ENCODE measurements at regions not wholly inside any gene's neighbourhood (a gene's known extent, or its start where the extent isn't known, plus 50 kb on each side); places are given as distances from the start of the nearest gene placed in this dataset.

DNA sequence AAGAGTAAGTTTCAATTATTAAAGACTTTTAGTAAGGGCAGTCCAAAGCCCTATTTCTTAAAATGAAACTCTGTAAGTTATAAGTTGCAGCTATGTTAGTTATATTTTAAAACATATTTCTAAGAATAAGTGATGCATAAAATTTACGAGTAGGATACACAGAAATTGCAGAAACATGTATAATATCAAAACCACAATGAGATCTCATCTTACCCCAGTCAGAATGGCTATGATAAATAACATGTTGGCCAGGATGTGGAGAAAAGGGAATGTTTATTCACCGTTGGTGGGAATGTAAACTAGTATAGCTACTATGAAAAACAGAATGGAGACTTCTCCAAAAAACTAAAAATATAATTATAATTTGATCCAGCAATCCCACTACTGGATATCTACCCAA lies 201.2 kb downstream of the CBLN2 start:
- DNase-seq, result no peak

DNA sequence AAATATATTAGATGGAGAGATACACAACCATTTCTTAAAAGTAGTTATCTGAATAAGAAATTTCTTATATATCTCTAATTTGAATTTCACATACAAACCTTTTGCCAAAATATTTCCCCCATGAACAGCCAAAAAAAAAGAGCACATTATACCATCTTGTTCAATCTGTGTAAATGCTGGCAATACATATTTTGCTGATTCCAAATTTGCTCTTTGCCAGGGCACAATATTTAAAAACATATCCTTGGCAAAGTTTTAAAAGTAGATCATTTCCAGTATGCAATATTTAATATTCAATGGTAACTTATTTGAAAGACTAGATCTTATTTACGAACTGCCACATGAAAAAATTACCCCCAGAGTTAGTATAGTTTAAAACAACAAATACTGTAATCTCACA lies 204.2 kb downstream of the CBLN2 start:
- DNase-seq, result no peak

DNA sequence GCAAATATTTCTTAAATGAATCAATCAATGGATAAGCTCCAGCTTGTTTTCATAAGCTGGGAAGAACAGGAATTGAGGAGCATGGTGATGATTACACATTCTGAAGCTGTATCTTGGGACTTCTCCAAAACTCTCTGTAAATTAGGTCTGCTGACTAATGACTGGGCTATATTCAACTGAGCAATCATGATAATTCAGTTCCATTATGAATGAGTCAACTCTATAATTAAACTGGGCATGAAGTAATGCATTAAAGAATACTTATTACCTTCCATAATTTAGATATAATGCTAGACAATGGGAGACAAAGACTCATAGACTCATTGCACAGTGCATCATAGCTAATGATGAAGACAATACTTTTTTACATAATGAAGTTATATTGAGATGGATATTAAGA lies 207.4 kb downstream of the CBLN2 start:
- no peak for DNase-seq

DNA sequence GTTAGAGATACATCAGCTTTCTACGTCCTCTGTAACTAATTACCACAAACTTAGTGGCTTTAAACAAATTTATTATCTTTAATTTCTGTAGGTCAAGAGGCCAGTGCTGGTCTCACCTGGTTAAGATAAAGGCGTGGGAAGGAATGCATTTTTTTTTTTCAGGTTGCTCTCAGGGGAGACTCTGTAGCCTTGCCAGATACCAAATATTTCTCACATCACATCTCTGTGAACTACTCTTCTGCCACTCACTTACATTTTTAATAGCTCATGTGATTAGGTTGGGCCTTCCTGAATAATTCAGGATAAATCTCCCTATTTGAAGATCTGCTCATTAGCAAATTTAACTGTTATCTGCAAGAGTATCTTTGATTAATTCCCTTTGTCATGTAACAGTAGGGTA lies 214.6 kb downstream of the CBLN2 start:
- DNase-seq, result no peak

DNA sequence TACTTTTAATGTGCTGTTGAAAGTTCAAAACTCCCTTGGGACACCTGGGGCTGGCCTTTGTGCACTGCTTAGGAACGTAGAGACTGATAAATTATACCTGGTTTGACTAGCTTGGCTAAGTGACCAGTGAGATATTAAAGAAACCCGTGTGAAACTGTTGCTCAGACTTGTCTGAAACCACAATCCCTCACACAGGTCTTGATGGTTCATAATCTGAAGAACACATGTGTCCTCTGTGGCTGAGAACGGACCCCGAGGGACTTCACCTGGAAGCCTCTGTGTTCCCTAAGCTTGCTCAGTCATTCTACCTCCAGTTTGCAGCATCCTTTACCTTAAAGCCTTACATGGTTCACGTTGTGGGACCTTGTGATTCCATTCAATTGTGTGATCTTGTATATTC lies 218.8 kb downstream of the CBLN2 start:
- no peak for DNase-seq

DNA sequence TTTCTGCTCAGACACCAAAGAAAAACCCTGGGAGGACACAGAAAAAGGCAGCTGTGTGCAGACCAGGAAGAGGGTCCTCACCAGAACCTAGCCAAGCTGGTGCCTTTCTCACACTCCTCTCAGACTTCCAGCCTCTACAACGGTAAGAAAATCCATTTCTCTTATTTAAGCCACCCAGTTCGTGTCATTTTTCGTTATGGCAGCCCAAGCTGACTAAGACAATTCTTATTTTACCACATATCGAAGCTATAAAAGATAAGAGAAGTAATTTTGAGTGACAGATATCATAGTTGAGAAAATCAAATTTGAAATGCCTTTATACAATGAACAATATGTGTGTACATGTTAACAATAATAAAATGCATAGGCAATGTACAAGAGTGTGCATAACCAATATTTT lies 219.5 kb downstream of the CBLN2 start:
- DNase-seq, result no peak

DNA sequence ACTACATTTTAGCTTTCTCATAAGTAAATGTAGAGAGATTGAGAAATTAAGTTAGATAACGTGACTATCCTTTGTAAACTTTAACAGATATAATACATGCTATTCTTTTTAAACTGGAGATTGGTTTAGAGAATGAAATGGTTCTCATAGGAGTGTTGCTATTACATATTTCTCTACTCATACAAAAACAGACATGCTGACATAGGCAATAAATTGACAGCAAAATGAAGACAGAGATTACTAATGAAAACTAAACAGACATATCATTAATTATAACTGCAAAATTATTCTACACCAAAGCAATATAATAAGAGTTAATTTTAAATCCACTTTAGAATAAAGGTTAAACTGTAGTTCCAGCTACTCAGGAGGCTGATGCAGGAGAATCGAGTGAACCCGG lies 227.6 kb downstream of the CBLN2 start:
- no peak for DNase-seq

DNA sequence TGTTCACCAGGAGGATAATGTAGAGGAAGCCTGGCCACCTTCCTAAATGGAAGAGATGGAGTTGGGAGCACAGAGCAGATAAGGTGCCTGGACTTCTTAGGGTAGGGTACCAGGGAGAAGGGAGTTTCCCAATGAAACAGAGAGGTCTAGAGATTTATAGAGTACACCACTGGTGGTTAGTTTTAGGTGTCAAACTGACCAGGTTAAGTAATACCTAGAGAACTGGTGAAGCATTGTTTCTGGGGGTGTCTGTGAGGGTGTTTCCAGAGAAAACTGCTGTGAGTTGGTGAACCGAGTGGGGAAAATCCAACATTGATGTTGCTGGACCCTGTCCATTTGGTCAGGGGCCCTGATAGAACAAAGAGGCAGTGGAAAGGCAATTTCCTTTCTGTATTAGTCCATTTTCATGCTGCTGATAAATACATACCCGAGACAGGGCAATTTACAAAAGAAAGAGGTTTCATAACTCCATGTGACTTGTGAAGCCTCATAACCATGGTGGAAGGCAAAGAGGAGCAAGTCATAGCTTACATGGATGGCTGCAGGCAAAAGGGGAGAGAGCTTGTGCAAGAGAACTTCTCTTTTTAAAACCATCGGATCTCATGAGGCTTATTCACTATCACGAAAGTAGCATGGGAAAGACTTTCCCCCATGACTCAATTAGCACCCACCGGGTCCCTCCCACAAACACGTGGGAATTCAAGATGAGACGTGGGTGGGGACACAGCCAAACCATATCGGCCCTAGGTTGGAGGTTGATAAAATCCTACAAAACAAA lies 260.8 kb downstream of the CBLN2 start:
- DNase-seq, result no peak

DNA sequence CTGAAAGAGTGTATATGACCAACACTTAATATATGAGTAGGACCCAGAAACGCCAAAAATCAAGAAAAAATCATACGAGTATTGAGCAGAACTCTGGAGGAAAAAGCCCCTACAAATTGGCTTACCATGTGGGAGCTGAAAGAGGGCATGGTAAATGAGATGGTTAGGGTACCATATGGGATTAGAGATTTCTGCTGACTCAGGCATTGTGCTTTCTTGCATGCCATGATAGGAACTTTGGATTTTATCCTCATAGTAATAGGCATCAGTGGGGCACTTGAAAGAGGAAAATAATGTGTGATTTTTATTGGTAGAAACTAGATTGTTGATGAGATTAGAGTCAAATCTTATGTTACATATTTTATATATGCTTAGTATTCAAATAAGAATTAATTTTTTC lies 271.1 kb downstream of the CBLN2 start:
- no peak for DNase-seq

DNA sequence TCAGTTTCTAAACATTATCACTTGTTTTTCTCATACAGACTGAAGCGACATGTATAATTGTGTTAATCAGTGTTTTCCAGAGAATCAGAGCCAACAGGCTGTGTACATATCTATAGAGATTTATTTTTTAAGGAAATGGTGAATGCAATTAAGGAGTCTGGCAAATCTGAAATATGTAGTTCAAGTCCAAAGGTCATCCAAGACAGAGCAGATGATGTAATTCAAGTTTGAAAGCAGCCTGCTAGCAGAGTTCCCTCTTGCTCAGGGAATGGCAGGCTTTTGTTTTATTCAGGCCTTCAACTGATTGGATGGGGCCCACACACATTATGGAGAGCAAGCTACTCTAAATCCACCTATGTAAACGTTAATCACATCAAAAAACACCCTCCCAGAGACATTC lies 282.6 kb downstream of the CBLN2 start:
- DNase-seq, result no peak

DNA sequence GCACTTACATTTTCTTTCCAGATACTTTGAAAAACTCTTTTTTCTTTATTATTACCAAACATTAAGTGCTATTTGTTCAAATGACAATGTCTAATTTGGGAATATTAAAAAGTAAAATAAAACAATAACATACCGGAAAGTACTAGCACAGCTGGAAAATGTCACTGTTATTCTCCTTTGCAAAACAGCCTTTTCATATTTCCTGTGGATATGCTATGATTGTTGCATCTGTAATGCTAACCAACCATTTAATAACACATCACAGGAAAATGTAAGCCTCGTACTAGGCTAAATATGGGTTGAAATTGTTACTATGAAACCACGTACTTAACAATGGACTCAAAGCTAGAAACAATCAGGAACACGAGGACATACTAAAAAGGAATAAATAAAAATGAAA lies 298.1 kb downstream of the CBLN2 start:
- DNase-seq, result no peak

DNA sequence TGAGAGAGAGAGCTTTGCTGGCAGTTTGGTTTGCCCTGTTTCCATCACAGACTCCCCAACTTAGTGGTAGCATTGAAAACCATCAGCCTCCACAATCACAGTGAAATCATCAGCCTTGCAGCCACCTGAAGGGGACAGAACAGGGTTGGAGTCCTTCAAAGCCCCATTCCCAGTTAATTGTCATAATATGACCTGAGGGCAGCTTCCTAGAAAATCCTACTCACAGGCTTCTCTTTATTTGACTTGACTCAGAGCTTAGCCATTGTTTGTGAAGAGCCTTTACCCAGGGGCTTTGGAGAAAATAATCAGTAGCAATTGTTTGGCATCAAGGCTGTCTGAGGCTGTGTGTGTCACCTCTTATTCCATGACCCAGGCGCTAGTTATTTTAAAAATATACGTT lies 308.7 kb downstream of the CBLN2 start:
- no peak for DNase-seq

DNA sequence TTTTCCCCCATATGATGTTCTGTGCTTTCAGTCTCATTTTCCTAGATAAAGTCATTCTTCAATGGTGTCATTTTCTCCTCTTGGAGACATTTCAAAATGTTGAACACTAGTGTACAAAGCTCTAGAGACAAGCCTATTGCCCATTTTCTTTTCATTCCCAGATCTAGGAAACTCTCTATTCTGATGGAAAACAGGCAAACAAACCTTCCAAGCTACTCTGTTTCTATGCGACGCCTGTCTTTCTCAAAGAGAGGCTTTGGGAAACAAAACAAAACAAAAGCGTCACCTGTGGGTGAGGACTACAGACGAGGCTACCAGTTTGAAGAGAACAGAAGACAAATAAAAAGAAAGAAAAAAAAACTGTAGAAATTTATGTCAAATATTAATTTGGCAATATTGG lies 311.0 kb downstream of the CBLN2 start:
- DNase-seq, result no peak

DNA sequence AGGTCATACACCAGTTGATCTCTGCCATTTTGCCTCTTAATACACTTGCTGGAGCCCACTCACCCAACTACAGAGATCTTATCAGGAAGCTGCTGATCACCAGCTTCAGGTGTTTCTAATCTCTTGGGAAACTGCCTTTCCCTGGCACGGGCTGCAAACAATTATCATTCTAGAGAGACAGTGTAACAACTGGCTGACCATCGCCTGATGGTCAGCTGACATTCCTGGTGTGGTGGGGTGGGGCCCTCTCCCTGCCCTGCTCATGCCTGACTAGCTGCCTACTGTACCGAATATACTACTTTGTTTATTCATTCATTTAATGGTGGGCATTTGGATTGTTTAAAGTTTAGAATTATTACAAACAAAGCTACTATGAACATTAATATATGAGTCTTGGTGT lies 311.5 kb downstream of the CBLN2 start:
- DNase-seq, result no peak

DNA sequence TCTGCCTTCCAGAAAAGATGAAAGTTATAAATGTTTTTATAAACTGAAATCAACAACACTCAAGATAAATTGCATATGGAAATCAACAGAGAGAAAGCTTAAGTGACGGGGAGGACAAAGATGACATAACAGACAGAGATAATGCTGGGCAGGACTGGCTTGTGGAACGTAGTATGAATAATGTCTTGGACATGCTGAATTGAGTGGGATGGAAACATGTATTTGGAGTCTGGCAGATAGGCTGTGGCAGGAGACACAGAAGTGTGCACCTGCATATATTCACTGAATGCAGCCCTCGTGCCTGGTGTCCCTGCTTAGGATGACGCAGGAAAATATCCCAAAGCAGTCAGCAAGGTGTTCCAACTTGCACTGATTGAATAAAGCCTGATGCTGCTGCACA lies 318.2 kb downstream of the CBLN2 start:
- DNase-seq, result no peak

DNA sequence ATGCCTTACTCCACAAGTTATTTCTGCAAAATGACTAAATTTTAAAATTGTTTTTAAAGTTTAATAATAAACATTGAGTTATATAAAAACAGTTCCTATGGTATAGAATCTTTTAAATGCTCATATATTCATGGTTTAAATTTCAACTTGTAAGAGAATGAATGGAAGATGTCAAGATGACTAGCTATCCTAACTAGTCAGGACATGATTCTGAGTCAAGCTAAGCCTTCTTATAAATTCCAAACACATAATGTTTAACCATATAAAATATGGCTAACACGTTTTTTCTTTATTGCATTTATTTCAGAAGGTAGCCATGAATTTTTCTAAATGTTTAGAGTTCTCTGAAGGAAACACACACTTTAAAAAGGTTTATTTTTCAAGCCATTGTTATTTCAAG lies 320.4 kb downstream of the CBLN2 start:
- no peak for DNase-seq

DNA sequence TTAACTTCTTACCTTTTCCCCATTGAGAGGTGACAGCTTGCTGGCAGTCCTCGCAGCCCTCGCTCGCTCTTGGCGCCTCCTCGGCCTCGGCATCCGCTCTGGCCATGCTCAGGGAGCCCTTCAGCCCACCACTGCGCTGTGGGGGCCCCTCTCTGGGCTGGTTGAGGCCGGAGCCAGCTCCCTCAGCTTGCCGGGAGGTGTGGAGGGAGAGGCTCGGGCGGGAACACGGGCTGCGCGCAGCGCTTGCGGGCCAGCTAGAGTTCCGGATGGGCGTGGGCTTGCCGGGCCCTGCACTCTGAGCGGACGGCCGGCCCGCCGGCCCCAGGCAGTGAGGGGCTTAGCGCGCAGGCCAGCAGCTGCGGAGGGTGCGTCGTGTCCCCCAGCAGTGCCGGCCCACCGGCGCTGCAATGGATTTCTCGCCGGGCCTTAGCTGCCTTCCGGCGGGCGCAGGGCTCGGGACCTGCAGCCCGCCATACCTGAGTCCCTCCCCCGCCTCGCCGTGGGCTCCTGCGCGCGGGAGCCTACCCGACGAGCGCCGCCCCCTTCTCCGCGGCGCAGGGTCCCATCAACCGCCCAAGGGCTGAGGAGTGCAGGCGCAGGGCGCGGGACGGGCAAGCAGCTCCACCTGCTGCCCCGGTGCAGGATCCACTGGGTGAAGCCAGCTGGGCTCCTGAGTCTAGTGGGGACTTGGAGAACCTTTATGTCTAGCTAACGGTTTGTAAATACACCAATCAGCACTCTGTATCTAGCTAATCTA lies 335.0 kb downstream of the CBLN2 start:
- DNase-seq, result no peak

DNA sequence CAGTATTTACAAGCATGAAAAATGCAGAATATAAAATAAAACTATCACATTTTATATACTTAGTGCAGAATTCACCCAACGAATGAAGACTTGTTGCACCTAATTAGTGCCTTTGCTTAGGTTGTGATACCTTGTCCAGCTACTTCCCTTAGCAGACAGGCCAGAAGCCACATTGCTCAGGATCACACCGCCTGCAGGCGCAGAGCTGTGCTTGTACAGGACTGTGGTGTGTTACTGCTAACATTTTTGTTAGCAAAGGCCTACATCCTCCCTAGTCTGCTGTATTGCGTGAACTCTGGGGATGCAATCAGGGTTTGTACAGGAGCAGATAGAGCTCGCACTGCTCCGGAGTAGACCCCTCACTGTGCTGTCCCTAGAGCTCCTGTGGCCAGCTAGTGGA lies 336.9 kb downstream of the CBLN2 start:
- DNase-seq, result no peak

DNA sequence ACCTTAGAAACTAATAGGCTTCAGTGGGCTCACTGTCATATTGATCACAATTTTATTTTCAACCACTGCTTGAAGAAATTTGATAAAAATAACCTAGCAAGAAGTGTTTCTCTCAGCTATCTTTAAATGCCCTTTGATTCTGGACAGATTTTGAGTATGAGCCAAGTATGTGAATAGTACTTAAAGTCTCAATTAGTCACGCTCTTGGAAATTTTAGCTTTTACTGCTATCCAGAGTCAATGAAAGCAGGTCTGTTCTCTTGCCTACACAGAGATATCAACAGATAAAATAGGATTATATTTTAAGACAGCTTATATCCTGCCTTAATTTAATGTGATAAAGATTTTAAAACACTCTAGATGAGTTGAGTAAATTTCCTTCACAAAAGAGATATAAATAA lies 337.3 kb downstream of the CBLN2 start:
- no peak for DNase-seq

DNA sequence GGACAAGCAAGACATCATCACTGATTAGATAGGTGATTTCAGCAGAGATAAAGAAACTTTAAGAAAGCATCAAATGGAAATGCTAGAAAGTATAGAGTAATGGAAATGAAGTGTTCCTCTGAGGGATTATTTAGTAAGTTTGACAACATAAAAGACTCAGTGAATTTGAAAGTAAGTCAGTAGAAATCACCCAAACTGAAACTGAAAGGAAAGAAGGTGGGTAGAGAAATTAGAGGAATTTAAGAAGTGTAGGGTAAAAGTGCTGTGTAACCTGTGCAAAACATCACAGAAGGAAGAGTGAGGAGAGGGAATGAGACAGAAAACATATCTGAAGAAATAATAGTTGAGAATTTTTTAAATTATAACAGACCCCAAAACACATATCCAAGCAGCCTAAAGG lies 343.1 kb downstream of the CBLN2 start:
- DNase-seq, result no peak

DNA sequence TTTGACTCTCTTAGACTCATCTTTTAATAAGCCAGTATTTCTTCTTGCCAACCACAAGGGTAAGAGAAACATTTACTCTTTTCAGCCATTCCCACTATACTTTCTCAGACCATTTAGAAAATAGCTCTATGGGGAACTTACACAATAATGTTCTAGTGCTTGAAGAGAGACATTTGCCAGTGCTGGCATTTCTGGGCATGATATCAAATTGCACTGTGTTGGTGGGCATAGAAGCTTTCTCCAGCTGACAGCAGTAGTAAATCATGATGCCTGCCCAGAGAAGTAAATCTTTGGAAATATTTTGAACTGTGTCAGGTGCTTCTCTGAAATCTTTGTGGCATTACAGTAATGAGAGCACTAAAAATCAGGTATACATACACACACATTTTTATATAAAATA lies 346.6 kb downstream of the CBLN2 start:
- no peak for DNase-seq

DNA sequence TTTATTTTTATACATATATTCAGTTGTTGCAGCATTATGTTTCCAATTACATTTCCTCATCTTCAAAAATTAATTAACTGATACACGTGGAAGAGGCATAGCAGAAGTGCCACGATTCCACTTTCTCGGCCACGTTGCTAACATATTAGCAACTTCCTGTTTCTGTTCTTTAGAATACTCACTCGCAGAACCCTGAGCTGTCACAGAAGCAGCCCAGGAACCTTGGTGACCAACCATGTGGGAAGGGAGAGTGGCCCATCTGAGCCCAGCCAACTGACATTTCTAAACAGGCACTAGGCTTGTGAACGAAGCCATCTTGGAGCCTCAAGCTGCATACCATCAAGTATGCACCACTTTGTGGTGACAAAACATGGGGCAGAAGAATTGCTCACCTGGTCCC lies 350.1 kb downstream of the CBLN2 start:
- no peak for DNase-seq

DNA sequence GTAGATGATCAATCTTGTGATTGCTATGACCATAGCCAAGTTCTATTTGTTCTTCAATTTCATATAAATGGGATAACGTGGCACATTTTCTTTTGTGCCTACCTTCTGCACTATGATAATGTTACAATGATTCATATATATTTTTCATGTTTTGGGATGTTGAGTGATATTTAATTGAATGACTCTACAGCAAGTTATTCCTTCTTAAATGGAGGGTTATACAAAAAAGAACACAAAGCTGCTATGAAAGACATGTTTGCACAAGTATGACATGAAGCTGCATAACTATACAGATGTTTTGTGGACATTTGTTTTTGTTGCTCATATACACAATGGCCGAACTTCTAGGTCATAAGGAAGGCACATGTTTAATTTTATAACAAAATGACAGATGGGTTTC lies 356.2 kb downstream of the CBLN2 start:
- DNase-seq, result no peak

DNA sequence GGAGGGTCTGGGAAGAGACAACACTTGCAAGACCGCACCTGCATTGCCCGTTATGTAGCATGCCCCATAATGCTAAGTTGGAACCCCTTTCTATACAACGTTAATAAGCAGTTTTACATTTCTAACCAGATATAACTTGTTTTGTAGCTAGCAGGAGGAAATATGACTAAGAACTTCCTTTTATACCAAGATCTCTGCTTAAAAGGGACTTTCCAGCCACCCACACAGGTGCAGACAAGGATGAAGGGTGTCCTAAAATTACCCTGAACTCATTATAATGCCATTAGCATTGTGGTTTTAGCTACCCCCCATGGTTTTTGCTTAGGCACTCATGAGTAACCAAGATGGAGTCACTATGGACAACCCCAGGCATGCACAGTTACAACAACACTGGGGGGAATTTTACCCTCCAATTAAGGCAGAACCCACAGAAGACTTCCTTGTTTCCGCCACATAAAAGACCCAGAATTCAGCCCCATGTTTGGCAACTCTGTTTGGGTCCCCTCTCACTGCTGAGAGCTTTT lies 362.8 kb downstream of the CBLN2 start:
- DNase-seq, result no peak

DNA sequence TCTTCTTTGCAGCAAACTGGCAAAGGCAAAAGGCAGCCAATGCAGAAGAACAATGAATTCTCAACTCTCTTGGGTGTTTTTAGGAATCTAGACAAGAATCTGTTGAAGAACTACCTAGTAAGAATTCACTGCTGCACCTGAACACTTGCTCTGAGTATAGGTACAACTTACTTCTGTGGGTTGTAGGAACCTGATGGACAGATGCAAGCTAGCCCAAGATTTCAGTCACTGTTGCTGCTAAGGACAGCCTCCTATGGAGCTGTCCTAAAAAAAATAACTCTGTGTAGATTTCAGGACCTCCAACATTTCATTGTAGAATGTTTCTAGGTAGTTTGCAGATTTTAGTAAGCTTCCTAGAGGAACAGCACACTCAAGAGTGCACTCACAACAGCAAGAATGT lies 363.5 kb downstream of the CBLN2 start:
- no peak for DNase-seq
